PC-3 (cell line): ENCODE measurements at regions not wholly inside any gene's neighbourhood (a gene's known extent, or its start where the extent isn't known, plus 50 kb on each side); places are given as distances from the start of the nearest gene placed in this dataset.

ENCODE experiments used
- ATAC-seq: fragments of 200-7000 bp; cut with Tn5 transposase; 2 replicates; pipeline ENCODE4 v1.9.1; 2020; ENCODE audit warnings: mild to moderate bottlenecking, moderate library complexity
- BruUV-seq: library from RNA; stranded (reverse); fragments of 400-500 nt; replicated peaks from 2 replicates; lab custom pipeline; 2021; lab: Mats Ljungman, UMichigan
- CTCF ChIA-PET: fragments of 300-600 bp; sonication (Branson Sonifier 250); formaldehyde crosslinking; loops from one replicate; lab custom pipeline; 2022; ENCODE audit warnings: antibody characterized with exemption; lab: Charles Lee
- POLR2A ChIA-PET: fragments of 300-600 bp; sonication (Branson Sonifier 250); formaldehyde crosslinking; loops from one replicate; lab custom pipeline; 2022; ENCODE audit warnings: antibody characterized with exemption; ENCODE audit not compliant: unreplicated experiment; lab: Charles Lee
- DNase-seq: peaks from one replicate; pipeline ENCODE4 v3.0.0-alpha.2; 2015
- H2AFZ ChIP-seq: fragments of 300-600 bp; sonication (generic); 2 replicates; pipeline ENCODE4 v1.6.0; 2016; ENCODE audit warnings: antibody characterized with exemption, low read length
- H3F3A ChIP-seq: fragments of 300-600 bp; sonication (generic); one replicate; pipeline ENCODE4 v1.6.0; 2017; ENCODE audit warnings: antibody characterized with exemption, low read length, control low read depth, mild to moderate bottlenecking; ENCODE audit not compliant: unreplicated experiment
- H3K27ac ChIP-seq: fragments of 300-600 bp; sonication (generic); 2 replicates; pipeline ENCODE4 v1.5.1; 2016; ENCODE audit warnings: mild to moderate bottlenecking, low read length
- H3K27me3 ChIP-seq: fragments of 300-600 bp; sonication (generic); 2 replicates; pipeline ENCODE4 v1.6.1; 2016; ENCODE audit warnings: low read length, mixed read lengths
- H3K36me3 ChIP-seq: fragments of 300-600 bp; sonication (generic); 2 replicates; pipeline ENCODE4 v1.6.1; 2016; ENCODE audit warnings: low read depth, mixed run types, low read length, mixed read lengths
- H3K4me1 ChIP-seq: fragments of 300-600 bp; sonication (generic); 2 replicates; pipeline ENCODE4 v1.5.1; 2016; ENCODE audit warnings: low read length; ENCODE audit not compliant: insufficient read depth
- H3K4me2 ChIP-seq: fragments of 300-600 bp; sonication (generic); 2 replicates; pipeline ENCODE4 v1.6.0; 2016; ENCODE audit warnings: low read length
- H3K4me3 ChIP-seq: fragments of 300-600 bp; sonication (generic); 2 replicates; pipeline ENCODE4 v1.5.1; 2016; ENCODE audit warnings: mild to moderate bottlenecking, low read length, mixed read lengths
- H3K79me2 ChIP-seq: fragments of 300-600 bp; sonication (generic); 2 replicates; pipeline ENCODE4 v1.6.1; 2017; ENCODE audit warnings: low read length, mixed read lengths
- H3K9ac ChIP-seq: fragments of 300-600 bp; sonication (generic); 2 replicates; pipeline ENCODE4 v1.6.0; 2016; ENCODE audit warnings: mild to moderate bottlenecking, low read length
- H3K9me2 ChIP-seq: fragments of 300-600 bp; sonication (generic); replicated peaks from 2 replicates; pipeline ENCODE4 v1.6.1; 2016; ENCODE audit warnings: mixed run types, low read length, mixed read lengths
- H3K9me3 ChIP-seq: fragments of 300-600 bp; sonication (generic); 2 replicates; pipeline ENCODE4 v1.6.1; 2016; ENCODE audit warnings: low read length, mixed read lengths
- H4K20me1 ChIP-seq: fragments of 300-600 bp; sonication (generic); 2 replicates; pipeline ENCODE4 v1.6.1; 2016; ENCODE audit warnings: low read length, mixed read lengths
- CTCF ChIP-seq: fragments of 300-600 bp; sonication (generic); conservative IDR thresholded peaks from 2 replicates; pipeline ENCODE4 v1.5.1; 2017; ENCODE audit warnings: antibody characterized with exemption, low read depth, mild to moderate bottlenecking, low read length
- EZH2 ChIP-seq: fragments of 300-600 bp; sonication (generic); IDR thresholded peaks from one replicate; pipeline ENCODE4 v1.6.1; 2017; ENCODE audit warnings: antibody characterized with exemption, mild to moderate bottlenecking, low read length; ENCODE audit not compliant: unreplicated experiment
- EZH2phosphoT487 ChIP-seq: fragments of 300-600 bp; sonication (generic); IDR thresholded peaks from 2 replicates; pipeline ENCODE4 v1.6.1; 2018; ENCODE audit warnings: mild to moderate bottlenecking, antibody characterized with exemption, low read length, borderline replicate concordance
- intact Hi-C: fragments of 100-400 bp; cut with micrococcal nuclease; formaldehyde crosslinking; loops from 2 replicates; pipeline ENCODE4 v1.9.0; 2023

- intact Hi-C loops: no loop called here
- no peak overlapping the region for H3K4me2 ChIP-seq
- H3K9me2 ChIP-seq: no peaks in the 10 kb centered on the region
- CTCF ChIA-PET: no interaction called here
- H3K4me1 ChIP-seq: no peaks in the 10 kb centered on the region
- no peak overlapping the region for H3K4me3 ChIP-seq
- H3K36me3 ChIP-seq: no peaks in the 10 kb centered on the region
- no peak overlapping the region for H2AFZ ChIP-seq
- H3K9me3 ChIP-seq: no peaks in the 10 kb centered on the region
- no peaks in the 10 kb centered on the region for H3K27me3 ChIP-seq
- ATAC-seq (no peak), DNase-seq (no peak)
- no peaks in the 10 kb centered on the region for H3K79me2 ChIP-seq
- H3K9ac ChIP-seq: no peak overlapping the region
- BruUV-seq: no TSS peak
- H3K27ac ChIP-seq: no peak overlapping the region
- no peaks in the 10 kb centered on the region for H4K20me1 ChIP-seq
- no peaks in the 10 kb centered on the region for H3F3A ChIP-seq
- POLR2A ChIA-PET: no interaction called here
- TF ChIP-seq EZH2phosphoT487: no peak
- no peak for TF ChIP-seq CTCF
- TF ChIP-seq EZH2: no peak
Measured at GRCh38 chr15:35674873-35675781, 129.2 kb upstream of the DPH6 start.

DNA sequence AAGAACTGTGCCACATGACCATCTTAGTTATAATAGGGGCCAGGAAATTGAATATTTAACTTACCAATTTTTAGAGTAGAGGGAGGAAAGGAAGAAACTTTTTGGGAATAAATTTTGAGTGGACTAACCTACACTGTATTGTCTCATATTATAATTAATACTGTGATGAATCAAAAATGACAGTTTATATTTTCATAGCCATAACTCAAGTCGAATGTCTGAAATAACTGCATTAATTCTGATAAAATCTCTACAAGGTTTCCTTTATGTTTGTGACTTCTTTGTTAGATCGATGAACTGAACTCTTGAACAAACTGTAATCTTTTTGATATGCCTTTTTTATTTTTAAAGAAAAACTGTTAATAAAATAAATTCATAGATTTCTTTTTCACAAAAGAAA, 132.8 kb upstream of the DPH6 start:
- no peak overlapping the region for H2AFZ ChIP-seq
- no peak overlapping the region for H3K4me3 ChIP-seq
- no peaks in the 10 kb centered on the region for H3K27me3 ChIP-seq
- no peak overlapping the region for H3K9ac ChIP-seq
- no peak for DNase-seq
- intact Hi-C loops: no loop called here
- TF ChIP-seq EZH2 (no peak), EZH2phosphoT487 (no peak), CTCF (no peak)
- no peaks in the 10 kb centered on the region for H3K36me3 ChIP-seq
- H3K4me1 ChIP-seq: no peaks in the 10 kb centered on the region
- no peaks in the 10 kb centered on the region for H3F3A ChIP-seq
- POLR2A ChIA-PET: interaction anchor here (0.6 kb wide), 1 partner anchor 45 kb away, joined by 3 read pairs; no protein-coding TSS in a partner anchor
- no peak for ATAC-seq
- no TSS peak for BruUV-seq
- H3K27ac ChIP-seq: no peak overlapping the region
- no peaks in the 10 kb centered on the region for H3K9me2 ChIP-seq
- CTCF ChIA-PET: no interaction called here
- no peak overlapping the region for H3K4me2 ChIP-seq
- no peaks in the 10 kb centered on the region for H3K9me3 ChIP-seq
- H4K20me1 ChIP-seq: no peaks in the 10 kb centered on the region
- H3K79me2 ChIP-seq: no peaks in the 10 kb centered on the region

- no peak overlapping the region for H2AFZ ChIP-seq
- TF ChIP-seq EZH2phosphoT487 (no peak), CTCF (no peak), EZH2 (no peak)
- POLR2A ChIA-PET: no interaction called here
- no peaks in the 10 kb centered on the region for H3K79me2 ChIP-seq
- no peaks in the 10 kb centered on the region for H3F3A ChIP-seq
- no peaks in the 10 kb centered on the region for H3K36me3 ChIP-seq
- no peak for ATAC-seq
- intact Hi-C loops: no loop called here
- BruUV-seq: no TSS peak
- CTCF ChIA-PET: no interaction called here
- H3K9ac ChIP-seq: no peak overlapping the region
- H3K27ac ChIP-seq: no peak overlapping the region
- no peaks in the 10 kb centered on the region for H3K9me2 ChIP-seq
- H3K4me1 ChIP-seq: no peaks in the 10 kb centered on the region
- no peaks in the 10 kb centered on the region for H4K20me1 ChIP-seq
- no peaks in the 10 kb centered on the region for H3K9me3 ChIP-seq
- H3K4me3 ChIP-seq: no peak overlapping the region
- no peaks in the 10 kb centered on the region for H3K27me3 ChIP-seq
- no peak overlapping the region for H3K4me2 ChIP-seq
- no peak for DNase-seq
Measured at GRCh38 chr15:35679186-35679585, 133.2 kb upstream of the DPH6 start.
